Upper lobe of left lung (tissue), 4 donors: ENCODE measurements at regions not wholly inside any gene's neighbourhood (a gene's known extent, or its start where the extent isn't known, plus 50 kb on each side); places are given as distances from the start of the nearest gene placed in this dataset.

ENCODE experiments used
- CTCF ChIP-seq, 6 experiments: fragments of 450-650 bp in 4 of 6; fragments of 200-600 bp in 2 of 6; sonication (generic) in 2 of 6; IDR thresholded peaks; one replicate each; pipeline ENCODE4 v1.5.1; 2016 to 2019; ENCODE audit warnings: antibody characterized with exemption in 6 of 6
- EP300 ChIP-seq, 4 donors: sonication (generic); formaldehyde crosslinking; IDR thresholded peaks; one replicate each; pipeline ENCODE4 v1.5.1; 2017; ENCODE audit warnings: antibody characterized with exemption in 4 of 4, control low read depth in 2 of 4
- POLR2A ChIP-seq, 4 donors: fragments of 450-650 bp; IDR thresholded peaks; one replicate each; pipeline ENCODE4 v1.5.1; 2016 to 2017; ENCODE audit warnings: antibody characterized with exemption in 4 of 4, mild to moderate bottlenecking in 2 of 4
- POLR2AphosphoS5 ChIP-seq, 2 donors: sonication (generic); formaldehyde crosslinking; IDR thresholded peaks; one replicate each; pipeline ENCODE4 v1.5.1; 2017; ENCODE audit warnings: antibody characterized with exemption in 2 of 2

GRCh38 chr6:12417191-12417590 is 127.0 kb downstream of the EDN1 start:
- TF ChIP-seq CTCF (IDR thresholded peaks at IDR 0.05) (no peak), POLR2A (IDR thresholded peaks at IDR 0.05) (no peak), EP300 (IDR thresholded peaks at IDR 0.05) (no peak), POLR2AphosphoS5 (IDR thresholded peaks at IDR 0.05) (no peak)
